ENCODE measurements at regions not wholly inside any gene's neighbourhood (a gene's known extent, or its start where the extent isn't known, plus 50 kb on each side); places are given as distances from the start of the nearest gene placed in this dataset.

GRCh38 chr17:21823090-21823489, 130.8 kb downstream of the KCNJ18 start:
- Mint-ChIP-seq H3K27me3 (ENCODE audit: low read depth) (no peaks in the 10 kb centered on the region), H3K4me1 (no peaks in the 10 kb centered on the region), H3K36me3 (ENCODE audit: insufficient read depth in 1 of 3, low read depth in 3 of 3) (peaks cover 1 to 6% (median 3%) of the 10 kb centered on the region in 3 experiments; a peak in 3 of 7 replicates), H3K27ac (no peak overlapping the region), H3K9me3 (peaks cover 16 to 19% of the 10 kb centered on the region in 2 experiments), H3K4me3 (no peak overlapping the region)
- no peak overlapping the region for H2BK15ac ChIP-seq (ENCODE audit: low read depth, low read length)
- H2BK5ac ChIP-seq (ENCODE audit: insufficient read length, low read length): no peak overlapping the region
- H3K79me1 ChIP-seq (ENCODE audit: insufficient read depth, low read depth, low read length, poor library complexity, severe bottlenecking): no peaks in the 10 kb centered on the region
- H3K4me2 ChIP-seq (ENCODE audit: insufficient read depth, insufficient read length, low read length): no peak overlapping the region
- H4K91ac ChIP-seq (ENCODE audit: insufficient read length, low read depth, low read length): no peak overlapping the region
- DNase-seq: no peak
- H3K27me3 ChIP-seq (ENCODE audit: insufficient read depth, low read length): no peaks in the 10 kb centered on the region
- H4K8ac ChIP-seq (replicated peaks; ENCODE audit: insufficient read length, low read depth, low read length): no peak overlapping the region
- H3K23ac ChIP-seq (ENCODE audit: insufficient read length, low read depth, low read length): no peak overlapping the region
- no peak overlapping the region for H2BK120ac ChIP-seq (ENCODE audit: low read depth, low read length, poor library complexity, severe bottlenecking)
- no peaks in the 10 kb centered on the region for H3K79me2 ChIP-seq (ENCODE audit: insufficient read depth, low read length)
- H2BK12ac ChIP-seq (ENCODE audit: insufficient read length, low read depth, low read length): no peak overlapping the region
- H3K27ac ChIP-seq (ENCODE audit: insufficient read length, low read depth, low read length): no peak overlapping the region
- H4K20me1 ChIP-seq (ENCODE audit: control insufficient read depth, insufficient read depth, insufficient read length): no peaks in the 10 kb centered on the region
- H3K56ac ChIP-seq (ENCODE audit: insufficient read length, low read depth, low read length): no peak overlapping the region
- H3K9me3 ChIP-seq (ENCODE audit: control insufficient read depth, low read depth, low read length): peaks cover 74% of the 10 kb centered on the region
- H3K23me2 ChIP-seq (ENCODE audit: insufficient read length, low read depth, low read length, poor library complexity, severe bottlenecking): no peaks in the 10 kb centered on the region
- H3K4me1 ChIP-seq (ENCODE audit: insufficient read depth, low read length): no peaks in the 10 kb centered on the region
- no peak overlapping the region for H3K9ac ChIP-seq (ENCODE audit: extremely low read depth, insufficient read length, low read length)
- H4K5ac ChIP-seq (ENCODE audit: insufficient read length, low read depth, low read length): no peak overlapping the region
- H3K14ac ChIP-seq (ENCODE audit: insufficient read depth, low read length): no peak overlapping the region
- H2BK20ac ChIP-seq (ENCODE audit: low read depth, low read length, poor library complexity, severe bottlenecking): no peak overlapping the region
- no CpG with 5 or more reads among the region's 1 CpG for WGBS (ENCODE audit: extremely low coverage, insufficient read length, low lambda C conversion rate)
- no peak overlapping the region for H3K4ac ChIP-seq (ENCODE audit: low read depth, low read length)
- TF ChIP-seq CTCF (conservative IDR thresholded peaks at IDR 0.05): no peak
- H3T11ph ChIP-seq (ENCODE audit: low read length): no peak overlapping the region
- H2AK5ac ChIP-seq (ENCODE audit: insufficient read length, low read length): no peak overlapping the region
- no peak overlapping the region for H2AFZ ChIP-seq (ENCODE audit: low read length)
- no peak overlapping the region for H3K18ac ChIP-seq (ENCODE audit: insufficient read length, low read depth, low read length)
